Stimulated activated naive CD4-positive, alpha-beta T cell (primary cell): ENCODE measurements at regions not wholly inside any gene's neighbourhood (a gene's known extent, or its start where the extent isn't known, plus 50 kb on each side); places are given as distances from the start of the nearest gene placed in this dataset.

ENCODE experiments used
- DNase-seq, 6 experiments: peaks; one replicate each; lab custom pipeline; 2025; lab: John Stamatoyannopoulos, UW

DNA sequence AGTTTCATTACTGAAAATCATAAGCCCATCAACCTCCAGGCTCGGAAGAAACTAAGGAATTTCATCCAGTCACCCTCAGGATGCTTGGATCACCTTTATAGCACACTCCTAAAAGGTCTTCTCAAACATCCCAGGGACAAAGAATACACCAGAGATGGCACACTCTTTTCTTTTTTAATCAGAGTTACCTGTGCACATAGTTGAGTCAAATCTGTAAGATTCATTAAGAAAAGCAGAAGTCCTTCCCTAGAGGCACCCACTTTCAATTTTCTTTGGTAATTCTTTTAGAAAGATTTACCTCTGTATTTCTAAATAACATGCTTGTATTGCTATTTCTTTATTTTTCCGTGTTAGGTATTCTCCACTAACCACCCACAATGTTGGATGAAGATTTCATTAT, 50.6 kb upstream of the IL6 start:
- DNase-seq = no peak

GRCh38 chr7:22675917-22676343, 51.1 kb upstream of the IL6 start:
- DNase-seq = peak in 5 of 6 experiments; percentile 38 to 84 (median 77)

DNA sequence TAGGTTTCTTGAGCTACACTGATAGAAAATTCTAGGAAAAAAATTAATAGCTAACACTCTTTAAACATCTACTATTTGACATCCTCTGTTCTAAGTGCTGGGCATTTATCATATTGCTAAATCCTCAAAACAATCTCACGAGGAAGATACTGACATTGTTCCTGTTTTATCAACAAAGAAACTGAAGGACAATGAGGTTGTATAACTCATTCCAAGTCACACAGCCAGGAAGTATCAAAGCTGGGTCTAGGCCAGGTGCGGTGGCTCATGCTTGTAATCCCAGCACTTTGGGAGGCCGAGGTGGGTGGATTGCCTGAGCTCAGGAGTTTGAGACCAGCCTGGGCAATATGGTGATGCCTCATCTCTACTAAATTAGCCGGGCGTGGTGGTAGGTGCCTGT, 51.6 kb upstream of the IL6 start:
- no peak for DNase-seq

- DNase-seq = no peak
These were observed 53.9 kb upstream of the IL6 start for GRCh38 chr7:22672846-22673680.

DNA sequence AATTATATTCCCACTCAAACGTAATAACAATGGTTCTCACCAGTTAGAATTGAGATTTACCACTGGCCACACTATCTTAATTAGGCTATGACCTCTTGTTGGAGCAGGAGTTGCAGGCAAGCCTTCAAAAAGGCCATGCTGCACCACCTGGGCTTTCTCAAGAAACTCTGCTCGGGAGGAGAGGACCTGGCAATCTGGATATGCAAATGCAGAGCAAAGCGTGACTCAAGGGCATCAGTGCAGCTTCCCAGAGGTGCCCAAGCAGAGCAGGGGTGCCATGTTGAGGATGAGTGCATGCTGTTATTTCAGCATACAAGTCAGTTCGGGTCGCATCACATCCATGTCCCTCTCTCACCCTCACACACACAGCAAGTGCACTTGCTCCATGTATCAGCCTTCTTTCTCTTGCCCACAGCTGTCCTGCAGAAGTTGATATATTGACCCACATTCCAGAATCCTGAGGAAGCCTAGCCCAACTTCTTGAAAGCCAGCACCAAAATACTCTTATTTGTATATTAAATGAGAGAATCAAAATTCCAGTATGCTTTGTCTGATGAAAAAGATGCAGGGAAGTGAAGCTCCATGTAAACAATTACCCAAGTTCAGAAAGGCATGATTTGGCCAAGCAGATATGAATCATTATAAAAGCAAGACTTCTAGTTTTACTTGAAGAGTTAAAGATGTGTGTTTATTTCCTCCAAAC, 55.7 kb upstream of the IL6 start:
- DNase-seq = no peak

DNA sequence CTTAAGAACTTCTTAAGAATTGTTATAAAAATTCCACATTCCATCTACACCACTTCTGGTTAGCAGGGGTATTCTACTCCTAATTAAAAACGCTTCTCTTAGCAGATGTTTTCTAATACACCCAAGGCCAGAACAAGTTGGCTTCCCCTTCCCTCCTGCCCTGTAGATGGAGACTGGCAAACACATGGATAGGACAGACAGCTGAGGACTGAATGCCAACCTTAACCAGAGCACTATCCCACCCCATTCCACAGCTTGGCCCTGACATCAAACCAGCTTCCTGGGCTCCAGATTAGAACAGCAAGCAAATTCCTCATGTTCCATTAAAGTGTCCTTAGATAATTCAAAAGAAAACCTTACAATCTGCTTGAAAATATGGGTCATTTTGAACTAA, 56.6 kb upstream of the IL6 start:
- DNase-seq = no peak

DNA sequence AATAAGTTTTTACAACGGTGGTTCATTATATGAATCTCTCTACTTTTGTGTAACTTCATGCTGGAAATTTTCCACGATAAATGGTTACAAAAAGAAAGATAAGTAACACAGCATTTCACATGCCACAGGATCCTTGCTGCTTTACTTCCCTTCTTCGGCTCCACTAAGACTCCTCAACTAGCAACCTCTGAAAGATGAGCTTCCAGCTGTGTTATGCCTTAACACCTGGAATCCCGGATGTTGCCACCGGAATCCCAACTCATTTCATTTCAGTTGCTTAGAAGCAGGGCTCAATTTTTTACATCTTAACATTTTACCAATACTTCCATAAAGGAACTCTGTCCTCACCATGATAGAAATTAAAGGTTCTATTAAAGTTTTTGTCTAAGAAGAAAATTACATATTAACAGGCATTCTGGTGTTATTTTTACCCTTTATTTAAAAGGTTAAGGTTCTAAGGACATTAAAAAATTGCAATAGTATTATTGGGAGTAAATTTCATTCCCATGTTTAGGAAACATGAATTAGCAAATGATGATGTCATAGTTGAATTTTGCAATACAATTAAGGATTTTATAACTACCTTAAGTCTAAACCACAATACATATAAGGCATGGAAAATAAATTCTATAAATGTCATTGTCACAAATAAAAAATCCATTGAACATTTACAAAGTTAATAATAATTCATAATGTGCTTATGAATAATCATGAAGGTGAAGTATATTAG, 57.1 kb upstream of the IL6 start:
- DNase-seq = no peak

DNA sequence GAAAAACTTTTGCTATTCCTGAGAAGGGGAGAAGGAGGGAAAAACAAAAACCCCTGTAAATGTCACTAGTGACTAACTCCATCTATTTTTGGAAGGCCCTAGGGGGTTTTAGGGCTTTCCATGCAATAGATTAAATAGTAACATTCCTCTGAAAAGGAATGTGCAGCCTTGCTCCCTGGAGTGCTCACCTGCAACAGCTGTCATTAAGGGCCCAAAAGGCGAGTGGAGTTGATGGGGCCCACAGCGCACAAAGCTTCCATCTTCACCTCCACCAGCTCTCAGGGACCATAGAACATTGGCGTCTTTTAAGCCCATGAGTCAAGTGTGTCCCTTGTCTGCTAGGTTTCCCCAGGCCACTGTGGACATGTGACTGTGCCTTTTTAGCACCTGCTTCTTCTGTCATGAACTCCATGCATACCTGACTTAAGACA, 58.0 kb upstream of the IL6 start:
- no peak for DNase-seq

DNA sequence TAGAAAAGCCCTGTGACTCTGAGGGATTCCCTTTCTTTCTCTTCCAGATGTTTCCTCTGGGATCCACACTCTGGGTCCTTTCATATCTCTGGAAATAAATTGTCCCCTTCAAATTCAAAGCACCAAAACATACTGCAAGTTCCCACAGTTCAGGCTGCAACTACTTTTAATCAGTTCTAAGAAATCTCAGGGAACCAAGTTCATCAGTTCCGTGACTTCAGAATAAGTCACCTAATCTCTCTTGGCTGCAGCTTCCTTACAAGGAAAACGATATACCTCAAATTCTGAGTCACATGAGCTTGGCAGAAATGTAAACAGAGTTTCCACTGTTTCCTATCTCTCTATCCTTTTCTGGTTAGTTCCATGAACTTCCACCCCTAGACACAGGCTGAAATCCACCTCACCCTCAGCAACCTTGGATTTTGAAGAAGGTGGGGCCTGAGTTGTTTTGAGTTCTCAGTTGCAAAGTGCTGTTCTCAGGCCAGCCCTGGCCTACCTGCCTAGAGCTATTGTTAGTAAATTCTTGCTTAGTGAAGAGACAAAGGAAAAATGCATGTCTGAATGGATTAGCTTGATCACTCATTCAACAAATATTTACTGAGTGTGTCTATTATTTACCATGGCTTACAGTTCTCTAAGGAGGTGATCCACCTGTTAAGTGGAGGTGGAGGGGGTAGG, 59.3 kb upstream of the IL6 start:
- DNase-seq = no peak

DNA sequence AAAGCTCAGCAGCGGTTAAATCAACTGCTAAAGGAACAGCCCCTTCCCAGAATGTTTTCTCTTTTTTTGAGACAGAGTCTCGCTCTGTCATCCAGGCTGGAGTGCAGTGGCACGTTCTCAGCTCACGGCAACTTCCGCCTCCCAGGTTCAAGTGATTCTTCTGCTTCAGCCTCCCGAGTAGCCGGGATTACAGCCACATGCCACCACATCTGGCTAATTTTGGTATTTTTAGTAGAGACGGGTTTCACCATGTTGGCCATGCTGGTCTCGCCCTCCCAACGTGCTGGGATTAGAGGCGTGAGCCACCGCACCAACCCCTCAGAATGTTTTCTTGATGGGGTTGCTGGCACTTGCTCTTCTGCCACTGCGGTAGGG, 59.8 kb upstream of the IL6 start:
- no peak for DNase-seq

DNA sequence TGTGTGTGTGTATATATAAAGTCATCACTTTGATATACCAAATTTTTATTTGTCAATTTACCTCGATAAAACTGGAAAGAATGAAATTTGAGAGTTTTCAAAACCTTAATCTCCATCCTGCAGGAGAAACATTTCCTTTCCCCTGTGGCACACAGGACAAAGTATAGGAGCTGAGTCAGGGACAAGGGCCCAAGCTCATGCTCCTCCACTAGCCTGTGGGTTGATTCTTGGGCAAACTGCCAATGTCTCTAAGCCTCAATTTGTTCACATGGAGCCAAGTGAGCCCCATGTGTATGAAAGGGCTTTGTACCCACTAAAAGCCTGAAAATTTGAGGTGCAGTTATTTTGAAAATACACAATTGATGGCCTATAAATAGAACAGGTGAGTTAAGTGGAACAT, 60.3 kb upstream of the IL6 start:
- no peak for DNase-seq

GRCh38 chr7:22665923-22666322, 61.1 kb upstream of the IL6 start:
- DNase-seq = no peak

- DNase-seq = no peak
These were observed 61.8 kb upstream of the IL6 start for GRCh38 chr7:22664988-22665798.

DNA sequence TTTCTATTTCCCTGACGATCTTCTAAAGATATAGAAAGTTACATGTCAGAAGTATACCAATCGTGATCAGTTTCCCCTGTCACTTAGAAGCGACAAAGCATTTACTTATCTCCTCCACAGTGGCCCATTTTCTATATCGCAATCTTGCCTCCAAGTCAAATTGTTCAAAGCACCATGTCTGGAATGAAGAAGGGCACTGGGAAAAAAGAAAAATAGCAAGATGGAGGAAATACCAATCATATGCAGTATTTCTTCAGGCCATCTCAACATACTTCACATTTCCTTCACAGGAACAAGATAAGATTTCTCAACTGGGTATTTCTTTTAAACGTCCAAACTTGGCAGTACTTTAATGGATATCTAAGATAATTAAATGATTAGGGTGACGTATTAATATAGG, 63.3 kb upstream of the IL6 start:
- no peak for DNase-seq

- no peak for DNase-seq
These were observed 63.7 kb upstream of the IL6 start for GRCh38 chr7:22663357-22663718.

GRCh38 chr7:22662556-22663356, 64.2 kb upstream of the IL6 start:
- DNase-seq = no peak

GRCh38 chr7:22662036-22662435, 65.0 kb upstream of the IL6 start:
- no peak for DNase-seq

DNA sequence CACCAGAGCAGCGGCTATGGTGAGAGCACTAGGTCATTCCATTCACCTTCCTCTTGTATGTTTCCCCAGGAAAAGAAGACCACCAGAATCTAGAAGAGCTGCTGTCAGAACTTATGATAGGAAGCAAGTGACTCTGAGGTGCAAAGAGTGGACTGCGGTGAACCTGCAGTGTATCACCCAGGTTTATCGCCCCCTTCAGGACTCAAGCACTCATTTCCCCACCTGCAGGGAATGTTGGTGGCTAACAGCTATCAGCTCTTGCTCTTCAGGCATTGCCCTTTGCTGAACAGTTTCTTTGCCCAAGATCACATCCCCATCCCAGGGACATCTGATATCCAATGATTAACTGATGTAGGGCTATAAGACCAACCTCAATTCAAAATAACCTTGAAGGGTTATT, 66.3 kb upstream of the IL6 start:
- DNase-seq = no peak

GRCh38 chr7:22660293-22660692, 66.7 kb upstream of the IL6 start:
- DNase-seq = no peak

GRCh38 chr7:22659741-22660140, 67.3 kb upstream of the IL6 start:
- no peak for DNase-seq

- DNase-seq = no peak
These were observed 69.0 kb upstream of the IL6 start for GRCh38 chr7:22658031-22658430.
